Tibial artery (tissue), 4 donors: ENCODE measurements at regions not wholly inside any gene's neighbourhood (a gene's known extent, or its start where the extent isn't known, plus 50 kb on each side); places are given as distances from the start of the nearest gene placed in this dataset.

Experiments used
- DNase-seq, 2 donors: peaks; one replicate each; pipeline ENCODE4 v3.0.0-alpha.2; 2019
- H3K27ac ChIP-seq, 2 donors: fragments of 200-600 bp; sonication (generic) in 1 of 2; 1 replicate in 1 of 2; 2 replicates in 1 of 2; pipeline ENCODE4 v1.5.1; 2018 to 2019; ENCODE audit warnings: mild to moderate bottlenecking in 1 of 2
- H3K27me3 ChIP-seq, 2 donors: fragments of 200-600 bp; sonication (generic) in 1 of 2; one replicate each; pipeline versions ENCODE4 v1.5.1 to v1.6.0; 2016 to 2019
- H3K36me3 ChIP-seq, 3 donors: fragments of 200-600 bp; sonication (generic) in 2 of 3; one replicate each; pipeline ENCODE4 v1.5.1; 2016 to 2019; ENCODE audit warnings: mild to moderate bottlenecking in 2 of 3
- H3K4me1 ChIP-seq, 4 donors: fragments of 200-600 bp; sonication (generic) in 2 of 4; 1 replicate in 3 of 4; 2 replicates in 1 of 4; pipeline ENCODE4 v1.5.1; 2016 to 2019
- H3K4me3 ChIP-seq, 2 donors: fragments of 200-600 bp; sonication (generic) in 1 of 2; 1 replicate in 1 of 2; 2 replicates in 1 of 2; pipeline ENCODE4 v1.5.1; 2018 to 2019; ENCODE audit warnings: mild to moderate bottlenecking in 2 of 2
- H3K9me3 ChIP-seq, 3 donors: fragments of 200-600 bp; sonication (generic) in 1 of 3; one replicate each; pipeline ENCODE4 v1.5.1; 2016 to 2019
- intact Hi-C: fragments of 100-400 bp; cut with DNase I; formaldehyde crosslinking; loops from one replicate; pipeline ENCODE4 v1.15.0; 2023; ENCODE audit warnings: low total_unique reads
- TF ChIP-seq, protein P1 (sequence below), 2 experiments: fragments of 200-600 bp in 1 of 2; fragments of 450-650 bp in 1 of 2; IDR thresholded peaks; one replicate each; pipeline ENCODE4 v1.5.1; 2017 to 2019; ENCODE audit warnings: antibody characterized with exemption in 2 of 2, mild to moderate bottlenecking in 1 of 2, moderate library complexity in 1 of 2

- TF ChIP-seq, protein P1, sequence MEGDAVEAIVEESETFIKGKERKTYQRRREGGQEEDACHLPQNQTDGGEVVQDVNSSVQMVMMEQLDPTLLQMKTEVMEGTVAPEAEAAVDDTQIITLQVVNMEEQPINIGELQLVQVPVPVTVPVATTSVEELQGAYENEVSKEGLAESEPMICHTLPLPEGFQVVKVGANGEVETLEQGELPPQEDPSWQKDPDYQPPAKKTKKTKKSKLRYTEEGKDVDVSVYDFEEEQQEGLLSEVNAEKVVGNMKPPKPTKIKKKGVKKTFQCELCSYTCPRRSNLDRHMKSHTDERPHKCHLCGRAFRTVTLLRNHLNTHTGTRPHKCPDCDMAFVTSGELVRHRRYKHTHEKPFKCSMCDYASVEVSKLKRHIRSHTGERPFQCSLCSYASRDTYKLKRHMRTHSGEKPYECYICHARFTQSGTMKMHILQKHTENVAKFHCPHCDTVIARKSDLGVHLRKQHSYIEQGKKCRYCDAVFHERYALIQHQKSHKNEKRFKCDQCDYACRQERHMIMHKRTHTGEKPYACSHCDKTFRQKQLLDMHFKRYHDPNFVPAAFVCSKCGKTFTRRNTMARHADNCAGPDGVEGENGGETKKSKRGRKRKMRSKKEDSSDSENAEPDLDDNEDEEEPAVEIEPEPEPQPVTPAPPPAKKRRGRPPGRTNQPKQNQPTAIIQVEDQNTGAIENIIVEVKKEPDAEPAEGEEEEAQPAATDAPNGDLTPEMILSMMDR (IDR thresholded peaks at IDR 0.05) = no peak
- Histone ChIP-seq H3K27ac (no peak overlapping the region), H3K27me3 (no peaks in the 10 kb centered on the region), H3K4me3 (no peak overlapping the region), H3K4me1 (no peaks in the 10 kb centered on the region), H3K9me3 (no peaks in the 10 kb centered on the region), H3K36me3 (no peaks in the 10 kb centered on the region)
- intact Hi-C loops = no loop called here
- no peak for DNase-seq
Observed at GRCh38 chr15:62979252-62979651, 63.3 kb upstream of the TPM1 start.

- Histone ChIP-seq H3K36me3 (no peaks in the 10 kb centered on the region), H3K4me3 (no peak overlapping the region), H3K4me1 (no peaks in the 10 kb centered on the region), H3K27me3 (no peaks in the 10 kb centered on the region), H3K27ac (no peak overlapping the region), H3K9me3 (no peaks in the 10 kb centered on the region)
- no peak for DNase-seq
- intact Hi-C loops = no loop called here
- TF ChIP-seq, protein P1 (IDR thresholded peaks at IDR 0.05) = no peak
Observed at GRCh38 chr15:62981071-62981470, 61.5 kb upstream of the TPM1 start.

GRCh38 chr15:62983956-62984355 is 58.6 kb upstream of the TPM1 start:
- TF ChIP-seq, protein P1 (IDR thresholded peaks at IDR 0.05) = no peak
- Histone ChIP-seq H3K36me3 (no peaks in the 10 kb centered on the region), H3K4me1 (peaks cover 0 to 2% (median 1%) of the 10 kb centered on the region in 4 donors), H3K27ac (no peak overlapping the region), H3K4me3 (no peak overlapping the region), H3K27me3 (no peaks in the 10 kb centered on the region), H3K9me3 (no peaks in the 10 kb centered on the region)
- intact Hi-C loops = no loop called here
- no peak for DNase-seq

DNA sequence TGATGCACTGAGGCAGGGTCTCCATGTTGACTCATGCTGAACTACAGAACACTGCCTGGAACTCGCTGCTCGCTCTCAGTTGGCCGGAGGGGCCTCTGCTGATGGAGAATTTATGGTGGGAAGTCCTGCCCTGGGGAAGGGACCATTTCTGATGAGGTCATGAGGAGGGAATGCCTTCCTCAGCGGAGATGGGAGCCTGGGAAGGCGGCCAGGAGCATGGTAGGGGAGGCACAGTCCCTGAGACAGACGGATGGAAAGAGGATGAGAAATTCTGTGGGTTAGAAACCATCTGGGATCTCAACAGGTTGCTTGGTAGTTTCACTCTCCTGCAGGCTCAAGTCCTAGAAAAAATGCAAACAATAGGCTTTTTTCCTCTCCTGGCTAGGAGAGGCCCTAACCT is 56.8 kb upstream of the TPM1 start:
- H3K4me3 ChIP-seq = no peak overlapping the region
- TF ChIP-seq, protein P1 (IDR thresholded peaks at IDR 0.05) = no peak
- H3K36me3 ChIP-seq = no peaks in the 10 kb centered on the region
- no peak for DNase-seq
- H3K27me3 ChIP-seq = no peaks in the 10 kb centered on the region
- H3K9me3 ChIP-seq = no peaks in the 10 kb centered on the region
- intact Hi-C loops = no loop called here
- no peak overlapping the region for H3K27ac ChIP-seq
- peaks cover 0 to 15% (median 10%) of the 10 kb centered on the region in 4 donors for H3K4me1 ChIP-seq

DNA sequence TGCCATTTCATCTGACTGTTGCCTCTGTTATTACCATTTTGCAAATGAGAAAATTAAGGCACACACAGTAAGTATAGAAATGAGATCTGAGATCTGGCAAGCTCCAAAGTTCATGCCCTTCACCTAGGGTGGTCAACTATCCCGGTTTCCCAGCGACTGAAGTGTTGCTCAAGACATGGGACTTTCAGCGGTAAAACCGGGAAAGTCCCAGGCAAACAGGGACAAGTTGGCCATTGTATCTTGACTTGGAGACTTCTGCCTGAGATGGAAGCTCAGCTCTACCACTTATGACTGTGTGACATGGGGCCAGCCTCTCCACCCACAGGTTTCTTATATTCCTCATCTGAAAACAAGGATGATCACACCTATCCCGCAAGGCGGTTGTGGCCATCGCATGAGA is 55.6 kb upstream of the TPM1 start:
- DNase-seq = no peak
- Histone ChIP-seq H3K4me3 (no peak overlapping the region), H3K4me1 (peaks cover 0 to 15% (median 10%) of the 10 kb centered on the region in 4 donors), H3K27ac (no peak overlapping the region), H3K9me3 (no peaks in the 10 kb centered on the region), H3K27me3 (no peaks in the 10 kb centered on the region), H3K36me3 (no peaks in the 10 kb centered on the region)
- TF ChIP-seq, protein P1 (IDR thresholded peaks at IDR 0.05) = no peak
- intact Hi-C loops = no loop called here

- peaks cover 0 to 15% (median 10%) of the 10 kb centered on the region in 4 donors for H3K4me1 ChIP-seq
Observed at GRCh38 chr15:62988701-62989100, 53.8 kb upstream of the TPM1 start.

More at GRCh38 chr15:62988701-62989100, 53.8 kb upstream of the TPM1 start:
- no peak for DNase-seq
- no peaks in the 10 kb centered on the region for H3K27me3 ChIP-seq
- TF ChIP-seq, protein P1 (IDR thresholded peaks at IDR 0.05) = no peak
- no peak overlapping the region for H3K4me3 ChIP-seq
- no peaks in the 10 kb centered on the region for H3K9me3 ChIP-seq
- peak overlapping the region in 1 of 2 donors; percentile 58 for H3K27ac ChIP-seq
- no peaks in the 10 kb centered on the region for H3K36me3 ChIP-seq
- intact Hi-C loops = no loop called here
